Activated T-cell treated with anti-CD3 and anti-CD28 coated beads, Interleukin-2, amount 50 U/mL, for 24 hours (primary cell): ENCODE measurements at regions not wholly inside any gene's neighbourhood (a gene's known extent, or its start where the extent isn't known, plus 50 kb on each side); places are given as distances from the start of the nearest gene placed in this dataset.
"Not testable (repeated sequence)": the region's sequence is repeated elsewhere in the genome, so short reads cannot be mapped to it uniquely, and the experiment has no call there.

Source experiments
- DNase-seq: peaks from one replicate; pipeline ENCODE4 v3.0.0-alpha.2; 2020
- H3K27ac Mint-ChIP-seq: 2 replicates; pipeline ENCODE4 v1.8.0; 2020; ENCODE audit warnings: mild to moderate bottlenecking, mixed read lengths
- H3K27me3 Mint-ChIP-seq: 2 replicates; pipeline ENCODE4 v1.8.0; 2020; ENCODE audit warnings: mixed read lengths
- H3K36me3 Mint-ChIP-seq: 2 replicates; pipeline ENCODE4 v1.8.0; 2020; ENCODE audit warnings: low read depth, mixed read lengths
- H3K4me1 Mint-ChIP-seq: 2 replicates; pipeline ENCODE4 v1.8.0; 2020; ENCODE audit warnings: low read depth, mixed read lengths
- H3K4me3 Mint-ChIP-seq: 2 replicates; pipeline ENCODE4 v1.8.0; 2020; ENCODE audit warnings: mild to moderate bottlenecking, moderate library complexity, mixed read lengths
- H3K9me3 Mint-ChIP-seq: 2 replicates; pipeline ENCODE4 v1.8.0; 2020; ENCODE audit warnings: mixed read lengths

- no peaks in the 10 kb centered on the region for H3K36me3 Mint-ChIP-seq
- H3K27ac Mint-ChIP-seq: no peak overlapping the region
- H3K4me3 Mint-ChIP-seq: no peak overlapping the region
- H3K9me3 Mint-ChIP-seq: peaks cover 9% of the 10 kb centered on the region
- no peaks in the 10 kb centered on the region for H3K27me3 Mint-ChIP-seq
- no peak for DNase-seq
- H3K4me1 Mint-ChIP-seq: no peaks in the 10 kb centered on the region
Measured at GRCh38 chr4:34417160-34417559, 1827.2 kb downstream of the ARAP2 start.

- no peaks in the 10 kb centered on the region for H3K36me3 Mint-ChIP-seq
- H3K27ac Mint-ChIP-seq: no peak overlapping the region
- no peaks in the 10 kb centered on the region for H3K27me3 Mint-ChIP-seq
- H3K4me1 Mint-ChIP-seq: no peaks in the 10 kb centered on the region
- H3K4me3 Mint-ChIP-seq: no peak overlapping the region
- H3K9me3 Mint-ChIP-seq: peaks cover 3% of the 10 kb centered on the region
- no peak for DNase-seq
Measured at GRCh38 chr4:34419871-34420270, 1824.4 kb downstream of the ARAP2 start.

- H3K9me3 Mint-ChIP-seq: peaks cover 3% of the 10 kb centered on the region
- no peaks in the 10 kb centered on the region for H3K36me3 Mint-ChIP-seq
- H3K27ac Mint-ChIP-seq: no peak overlapping the region
- no peaks in the 10 kb centered on the region for H3K4me1 Mint-ChIP-seq
- no peaks in the 10 kb centered on the region for H3K27me3 Mint-ChIP-seq
- DNase-seq: no peak
- H3K4me3 Mint-ChIP-seq: no peak overlapping the region
Measured at GRCh38 chr4:34422472-34423175, 1821.7 kb downstream of the ARAP2 start.

- H3K4me3 Mint-ChIP-seq: no peak overlapping the region
- H3K36me3 Mint-ChIP-seq: no peaks in the 10 kb centered on the region
- no peak for DNase-seq
- H3K27ac Mint-ChIP-seq: no peak overlapping the region
- H3K27me3 Mint-ChIP-seq: no peaks in the 10 kb centered on the region
- no peaks in the 10 kb centered on the region for H3K4me1 Mint-ChIP-seq
- peaks cover 4% of the 10 kb centered on the region for H3K9me3 Mint-ChIP-seq
Measured at GRCh38 chr4:34432706-34433105, 1811.6 kb downstream of the ARAP2 start.

GRCh38 chr4:34434377-34434776 is 1809.9 kb downstream of the ARAP2 start:
- H3K36me3 Mint-ChIP-seq, H3K27me3 Mint-ChIP-seq, DNase-seq, H3K4me1 Mint-ChIP-seq, H3K4me3 Mint-ChIP-seq, H3K9me3 Mint-ChIP-seq, H3K27ac Mint-ChIP-seq: not testable (repeated sequence)

- Mint-ChIP-seq H3K4me1 (no peaks in the 10 kb centered on the region), H3K36me3 (no peaks in the 10 kb centered on the region), H3K27me3 (no peaks in the 10 kb centered on the region), H3K9me3 (peaks cover 8% of the 10 kb centered on the region), H3K4me3 (no peak overlapping the region), H3K27ac (no peak overlapping the region)
- DNase-seq: no peak
Measured at GRCh38 chr4:34464196-34464595, 1780.1 kb downstream of the ARAP2 start.

- Mint-ChIP-seq H3K27ac (no peak overlapping the region), H3K4me1 (no peaks in the 10 kb centered on the region), H3K27me3 (no peaks in the 10 kb centered on the region), H3K4me3 (no peak overlapping the region), H3K9me3 (peaks cover 8% of the 10 kb centered on the region), H3K36me3 (no peaks in the 10 kb centered on the region)
- no peak for DNase-seq
Measured at GRCh38 chr4:34466411-34466810, 1777.9 kb downstream of the ARAP2 start.

GRCh38 chr4:34469516-34469915 is 1774.8 kb downstream of the ARAP2 start:
- Mint-ChIP-seq H3K27ac (no peak overlapping the region), H3K9me3 (peaks cover 10% of the 10 kb centered on the region), H3K36me3 (no peaks in the 10 kb centered on the region), H3K4me1 (no peaks in the 10 kb centered on the region), H3K4me3 (no peak overlapping the region), H3K27me3 (no peaks in the 10 kb centered on the region)
- DNase-seq: no peak

GRCh38 chr4:34485252-34485651 is 1759.1 kb downstream of the ARAP2 start:
- Mint-ChIP-seq H3K4me3 (no peak overlapping the region), H3K27me3 (no peaks in the 10 kb centered on the region), H3K9me3 (peaks cover 12% of the 10 kb centered on the region), H3K4me1 (no peaks in the 10 kb centered on the region), H3K27ac (no peak overlapping the region), H3K36me3 (no peaks in the 10 kb centered on the region)
- no peak for DNase-seq

GRCh38 chr4:34486461-34487363 is 1757.6 kb downstream of the ARAP2 start:
- Mint-ChIP-seq H3K36me3 (no peaks in the 10 kb centered on the region), H3K4me3 (no peak overlapping the region), H3K4me1 (no peaks in the 10 kb centered on the region), H3K9me3 (peaks cover 6% of the 10 kb centered on the region), H3K27ac (no peak overlapping the region), H3K27me3 (no peaks in the 10 kb centered on the region)
- DNase-seq: no peak

- peaks cover 13% of the 10 kb centered on the region for H3K9me3 Mint-ChIP-seq
- H3K27ac Mint-ChIP-seq: no peak overlapping the region
- H3K4me3 Mint-ChIP-seq: no peak overlapping the region
- H3K27me3 Mint-ChIP-seq: no peaks in the 10 kb centered on the region
- DNase-seq: no peak
- H3K4me1 Mint-ChIP-seq: no peaks in the 10 kb centered on the region
- no peaks in the 10 kb centered on the region for H3K36me3 Mint-ChIP-seq
Measured at GRCh38 chr4:34492414-34492813, 1751.9 kb downstream of the ARAP2 start.

GRCh38 chr4:34502086-34502485 is 1742.2 kb downstream of the ARAP2 start:
- no peak for DNase-seq
- Mint-ChIP-seq H3K27ac (no peak overlapping the region), H3K36me3 (no peaks in the 10 kb centered on the region), H3K4me1 (no peaks in the 10 kb centered on the region), H3K27me3 (no peaks in the 10 kb centered on the region), H3K9me3 (no peaks in the 10 kb centered on the region), H3K4me3 (no peak overlapping the region)

- not testable (repeated sequence) for H3K36me3 Mint-ChIP-seq, H3K4me3 Mint-ChIP-seq, H3K4me1 Mint-ChIP-seq, H3K27ac Mint-ChIP-seq, H3K9me3 Mint-ChIP-seq, DNase-seq, H3K27me3 Mint-ChIP-seq
Measured at GRCh38 chr4:34504731-34505130, 1739.6 kb downstream of the ARAP2 start.

GRCh38 chr4:34506511-34507092 is 1737.7 kb downstream of the ARAP2 start:
- H3K27ac Mint-ChIP-seq, H3K27me3 Mint-ChIP-seq, H3K4me3 Mint-ChIP-seq, H3K4me1 Mint-ChIP-seq, DNase-seq, H3K9me3 Mint-ChIP-seq, H3K36me3 Mint-ChIP-seq: not testable (repeated sequence)

- DNase-seq: no peak
- H3K27ac Mint-ChIP-seq: no peak overlapping the region
- no peaks in the 10 kb centered on the region for H3K27me3 Mint-ChIP-seq
- H3K36me3 Mint-ChIP-seq: no peaks in the 10 kb centered on the region
- H3K4me3 Mint-ChIP-seq: no peak overlapping the region
- H3K9me3 Mint-ChIP-seq: peaks cover 19% of the 10 kb centered on the region
- no peaks in the 10 kb centered on the region for H3K4me1 Mint-ChIP-seq
Measured at GRCh38 chr4:34512616-34513015, 1731.7 kb downstream of the ARAP2 start.
